GM12878 (cell line): ENCODE measurements at regions not wholly inside any gene's neighbourhood (a gene's known extent, or its start where the extent isn't known, plus 50 kb on each side); places are given as distances from the start of the nearest gene placed in this dataset.

Experiments used
- ATAC-seq: fragments of 200-7000 bp; cut with Tn5 transposase; 3 replicates; pipeline ENCODE4 v1.9.1; 2020; ENCODE audit warnings: mild to moderate bottlenecking, moderate library complexity
- BruUV-seq: library from RNA; stranded (reverse); fragments of 400-500 nt; replicated peaks from 2 replicates; lab custom pipeline; 2021; lab: Mats Ljungman, UMichigan
- CTCF ChIA-PET: fragments of 300-600 bp; sonication (Branson Sonifier 250); formaldehyde crosslinking; extraction: SDS; loops from one replicate; lab custom pipeline; 2021; ENCODE audit warnings: inconsistent platforms; lab: Yijun Ruan, JAX
- POLR2A ChIA-PET: fragments of 350-600 bp; formaldehyde crosslinking; extraction: SDS; loops from one replicate; lab custom pipeline; 2021; ENCODE audit warnings: inconsistent platforms; lab: Charles Lee
- RAD21 ChIA-PET: fragments of 300-600 bp; sonication (Branson Sonifier 250); formaldehyde crosslinking; loops from one replicate; lab custom pipeline; 2023; ENCODE audit warnings: antibody characterized with exemption; ENCODE audit not compliant: unreplicated experiment; lab: Charles Lee
- SMC1A ChIA-PET: fragments of 300-600 bp; sonication (Branson Sonifier 250); formaldehyde crosslinking; loops from one replicate; lab custom pipeline; 2023; ENCODE audit not compliant: unreplicated experiment, uncharacterized antibody; lab: Charles Lee
- DNase-seq: peaks from one replicate; pipeline ENCODE4 v3.0.0-alpha.2; 2011; ENCODE audit warnings: low read depth, low spot score
- FAIRE-seq: peaks from 3 replicates; lab custom pipeline; 2011; peaks lifted over from hg19 to GRCh38; lab: Jason Lieb, UNC
- H2AFZ ChIP-seq: 2 replicates; pipeline ENCODE4 v1.6.0; 2011; ENCODE audit warnings: low read depth, low read length, control low read depth; ENCODE audit not compliant: control insufficient read depth
- H3K27ac ChIP-seq: 2 replicates; pipeline ENCODE4 v1.5.1; 2011; ENCODE audit warnings: control low read depth; ENCODE audit not compliant: control insufficient read depth, insufficient read depth
- H3K27me3 ChIP-seq, 2 experiments: replicated peaks in 1 of 2; 2 replicates each; pipeline versions ENCODE4 v1.6.0 to v1.6.1; 2011; ENCODE audit warnings: low read length in 1 of 2; ENCODE audit not compliant: control insufficient read depth in 2 of 2, insufficient read depth in 2 of 2
- H3K36me3 ChIP-seq, 2 experiments: 2 replicates each; pipeline ENCODE4 v1.5.1; 2011; ENCODE audit warnings: low read length in 1 of 2; ENCODE audit not compliant: control insufficient read depth in 2 of 2, insufficient read depth in 2 of 2
- H3K4me1 ChIP-seq: 2 replicates; pipeline ENCODE4 v1.6.1; 2011; ENCODE audit warnings: mild to moderate bottlenecking, low read length, moderate library complexity, mixed read lengths; ENCODE audit not compliant: control insufficient read depth, insufficient read depth
- H3K4me2 ChIP-seq: 2 replicates; pipeline ENCODE4 v1.6.0; 2011; ENCODE audit warnings: control low read depth; ENCODE audit not compliant: control insufficient read depth, insufficient read depth
- H3K4me3 ChIP-seq: fragments of 200-600 bp; sonication (generic); 2 replicates; pipeline ENCODE4 v1.5.1; 2016
- H3K79me2 ChIP-seq: 2 replicates; pipeline ENCODE4 v1.6.0; 2011; ENCODE audit warnings: low read length; ENCODE audit not compliant: control insufficient read depth, insufficient read depth
- H3K9ac ChIP-seq: 2 replicates; pipeline ENCODE4 v1.8.0; 2011; ENCODE audit warnings: low read length, control low read depth, mixed read lengths; ENCODE audit not compliant: control insufficient read depth, insufficient read depth
- H3K9me3 ChIP-seq: replicated peaks from 3 replicates; pipeline ENCODE4 v1.5.1; 2011; ENCODE audit warnings: mild to moderate bottlenecking, low read length; ENCODE audit not compliant: control insufficient read depth, insufficient read depth
- H4K20me1 ChIP-seq: 2 replicates; pipeline ENCODE4 v1.6.0; 2011; ENCODE audit not compliant: control insufficient read depth, insufficient read depth
- CHD1 ChIP-seq: IDR thresholded peaks from 2 replicates; pipeline ENCODE4 v1.6.1; 2012; ENCODE audit warnings: low read depth, low read length, improper control_type of control experiment
- CREB1 ChIP-seq: IDR thresholded peaks from 2 replicates; pipeline ENCODE4 v1.6.1; 2012; ENCODE audit warnings: low read depth, mild to moderate bottlenecking, inconsistent platforms
- EED ChIP-seq: sonication (generic); IDR thresholded peaks from 2 replicates; pipeline ENCODE4 v1.6.1; 2016; ENCODE audit warnings: antibody characterized with exemption, low read depth
- GABPA ChIP-seq: IDR thresholded peaks from 2 replicates; pipeline ENCODE4 v1.6.1; 2014; ENCODE audit warnings: antibody characterized with exemption, low read depth, mild to moderate bottlenecking, inconsistent platforms
- LARP7 ChIP-seq: fragments of 450-650 bp; IDR thresholded peaks from 2 replicates; pipeline ENCODE4 v1.6.1; 2017; ENCODE audit warnings: mild to moderate bottlenecking
- PKNOX1 ChIP-seq: fragments of 450-650 bp; IDR thresholded peaks from 2 replicates; pipeline ENCODE4 v1.6.1; 2016; ENCODE audit warnings: mild to moderate bottlenecking
- PML ChIP-seq: IDR thresholded peaks from 2 replicates; pipeline ENCODE4 v1.6.1; 2012; ENCODE audit warnings: low read length, inconsistent platforms
- RAD21 ChIP-seq: IDR thresholded peaks from 2 replicates; pipeline ENCODE4 v1.6.1; 2011; ENCODE audit warnings: mild to moderate bottlenecking, low read depth, low read length, moderate library complexity; ENCODE audit not compliant: insufficient read depth
- SMAD5 ChIP-seq: IDR thresholded peaks from 2 replicates; pipeline ENCODE4 v1.6.1; 2016; ENCODE audit warnings: antibody characterized with exemption, low read depth
- ZNF207 ChIP-seq: fragments of 450-650 bp; IDR thresholded peaks from 2 replicates; pipeline ENCODE4 v1.6.1; 2014; ENCODE audit warnings: antibody characterized with exemption, mild to moderate bottlenecking, borderline replicate concordance
- ZNF274 ChIP-seq: IDR thresholded peaks from one replicate; pipeline ENCODE4 v1.8.0; 2011; ENCODE audit not compliant: insufficient read length, insufficient read depth
- ZNF384 ChIP-seq: IDR thresholded peaks from 2 replicates; pipeline ENCODE4 v1.6.1; 2012; ENCODE audit warnings: low read depth, mild to moderate bottlenecking, low read length, improper control_type of control experiment, borderline replicate concordance
- WGBS: methylation state at CpG from one replicate; pipeline ENCODE4 v1.1.6; 2016; ENCODE audit warnings: low lambda C conversion rate; ENCODE audit not compliant: insufficient replicate concordance, insufficient coverage; ENCODE audit errors: missing lambda C conversion rate; 5-methylcytosine and 5-hydroxymethylcytosine counted together
- in situ Hi-C: fragments of 300-500 bp; cut with MboI; formaldehyde crosslinking; loops from 9 replicates; pipeline ENCODE4 v1.14.3; 2018; ENCODE audit warnings: mixed read lengths
- intact Hi-C: fragments of 100-400 bp; cut with micrococcal nuclease; formaldehyde crosslinking; loops from one replicate; pipeline ENCODE4 v1.14.2; 2022; ENCODE audit not compliant: unreplicated experiment
- TF ChIP-seq, protein P1 (sequence below): IDR thresholded peaks from 2 replicates; pipeline ENCODE4 v1.6.1; 2011; ENCODE audit warnings: low read depth, mild to moderate bottlenecking, low read length, moderate library complexity, borderline replicate concordance; ENCODE audit errors: extremely low read depth
- TF ChIP-seq, protein P2 (sequence below): IDR thresholded peaks from 2 replicates; pipeline ENCODE4 v1.6.1; 2012; ENCODE audit warnings: mild to moderate bottlenecking, low read depth, low read length

GRCh38 chr5:39478863-39479262, 54.1 kb upstream of the DAB2 start (continued):
- no peak for TF ChIP-seq GABPA

DNA sequence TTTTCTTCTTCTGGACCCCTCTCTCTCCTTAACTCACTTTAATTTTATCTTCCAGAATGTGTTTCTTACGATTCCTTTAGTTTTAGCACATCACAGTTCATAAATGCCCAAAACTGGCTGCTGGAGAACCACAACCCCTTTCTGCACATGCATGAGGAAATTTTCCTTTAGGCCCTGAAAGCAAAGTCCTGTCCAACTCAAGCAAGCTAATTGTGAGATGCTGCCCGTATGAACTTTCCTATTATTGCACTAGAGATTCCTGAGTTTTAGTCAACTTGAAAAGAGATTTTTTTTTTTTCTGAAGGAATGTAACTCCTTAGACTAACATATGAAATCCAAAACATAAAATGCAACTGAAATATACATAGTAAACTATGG, 52.1 kb upstream of the DAB2 start:
- ATAC-seq (no peak), FAIRE-seq (no peak), DNase-seq (no peak)
- TF ChIP-seq, protein P1, sequence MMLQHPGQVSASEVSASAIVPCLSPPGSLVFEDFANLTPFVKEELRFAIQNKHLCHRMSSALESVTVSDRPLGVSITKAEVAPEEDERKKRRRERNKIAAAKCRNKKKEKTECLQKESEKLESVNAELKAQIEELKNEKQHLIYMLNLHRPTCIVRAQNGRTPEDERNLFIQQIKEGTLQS: no peak
- TF ChIP-seq EED (no peak), PML (no peak), SMAD5 (no peak), RAD21 (no peak), ZNF274 (no peak), CREB1 (no peak), LARP7 (no peak), ZNF207 (no peak), PKNOX1 (no peak), ZNF384 (no peak), CHD1 (no peak)
- TF ChIP-seq, protein P2, sequence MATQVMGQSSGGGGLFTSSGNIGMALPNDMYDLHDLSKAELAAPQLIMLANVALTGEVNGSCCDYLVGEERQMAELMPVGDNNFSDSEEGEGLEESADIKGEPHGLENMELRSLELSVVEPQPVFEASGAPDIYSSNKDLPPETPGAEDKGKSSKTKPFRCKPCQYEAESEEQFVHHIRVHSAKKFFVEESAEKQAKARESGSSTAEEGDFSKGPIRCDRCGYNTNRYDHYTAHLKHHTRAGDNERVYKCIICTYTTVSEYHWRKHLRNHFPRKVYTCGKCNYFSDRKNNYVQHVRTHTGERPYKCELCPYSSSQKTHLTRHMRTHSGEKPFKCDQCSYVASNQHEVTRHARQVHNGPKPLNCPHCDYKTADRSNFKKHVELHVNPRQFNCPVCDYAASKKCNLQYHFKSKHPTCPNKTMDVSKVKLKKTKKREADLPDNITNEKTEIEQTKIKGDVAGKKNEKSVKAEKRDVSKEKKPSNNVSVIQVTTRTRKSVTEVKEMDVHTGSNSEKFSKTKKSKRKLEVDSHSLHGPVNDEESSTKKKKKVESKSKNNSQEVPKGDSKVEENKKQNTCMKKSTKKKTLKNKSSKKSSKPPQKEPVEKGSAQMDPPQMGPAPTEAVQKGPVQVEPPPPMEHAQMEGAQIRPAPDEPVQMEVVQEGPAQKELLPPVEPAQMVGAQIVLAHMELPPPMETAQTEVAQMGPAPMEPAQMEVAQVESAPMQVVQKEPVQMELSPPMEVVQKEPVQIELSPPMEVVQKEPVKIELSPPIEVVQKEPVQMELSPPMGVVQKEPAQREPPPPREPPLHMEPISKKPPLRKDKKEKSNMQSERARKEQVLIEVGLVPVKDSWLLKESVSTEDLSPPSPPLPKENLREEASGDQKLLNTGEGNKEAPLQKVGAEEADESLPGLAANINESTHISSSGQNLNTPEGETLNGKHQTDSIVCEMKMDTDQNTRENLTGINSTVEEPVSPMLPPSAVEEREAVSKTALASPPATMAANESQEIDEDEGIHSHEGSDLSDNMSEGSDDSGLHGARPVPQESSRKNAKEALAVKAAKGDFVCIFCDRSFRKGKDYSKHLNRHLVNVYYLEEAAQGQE: no peak
- WGBS: 0% methylated on average over 2 of the region's 2 CpGs
- intact Hi-C loops (no loop called here), in situ Hi-C loops (no loop called here)
- Histone ChIP-seq H3K27ac (no peak overlapping the region), H3K36me3 (no peaks in the 10 kb centered on the region), H3K4me3 (no peak overlapping the region), H4K20me1 (no peaks in the 10 kb centered on the region), H3K4me2 (no peak overlapping the region), H3K27me3 (no peaks in the 10 kb centered on the region), H3K4me1 (no peaks in the 10 kb centered on the region), H2AFZ (no peak overlapping the region), H3K9ac (no peak overlapping the region), H3K9me3 (no peaks in the 10 kb centered on the region), H3K79me2 (no peaks in the 10 kb centered on the region)
- ChIA-PET RAD21 (no interaction called here), POLR2A (no interaction called here), SMC1A (interaction anchor here (0.7 kb wide), 1 partner anchor 107 kb away, joined by 5 read pairs; no protein-coding TSS in a partner anchor), CTCF (no interaction called here)
- BruUV-seq: no TSS peak
